Astrocyte (in vitro differentiated cells and primary cell): ENCODE measurements at regions not wholly inside any gene's neighbourhood (a gene's known extent, or its start where the extent isn't known, plus 50 kb on each side); places are given as distances from the start of the nearest gene placed in this dataset.

Experiments
- DNase-seq: peaks from one replicate; pipeline ENCODE4 v3.0.0-alpha.2; 2010; ENCODE audit warnings: low read depth
- FAIRE-seq: peaks from 2 replicates; lab custom pipeline; 2011; peaks lifted over from hg19 to GRCh38; lab: Jason Lieb, UNC
- H2AFZ ChIP-seq: 2 replicates; pipeline ENCODE4 v1.6.0; 2012; ENCODE audit warnings: low read depth, low read length, inconsistent platforms
- H3K27ac ChIP-seq: 2 replicates; pipeline ENCODE4 v1.5.1; 2011; ENCODE audit warnings: low read depth, low read length, inconsistent platforms
- H3K27me3 ChIP-seq: 2 replicates; pipeline ENCODE4 v1.6.0; 2011; ENCODE audit warnings: low read length, inconsistent platforms; ENCODE audit not compliant: insufficient read depth
- H3K36me3 ChIP-seq: 2 replicates; pipeline ENCODE4 v1.5.1; 2011; ENCODE audit warnings: low read length, inconsistent platforms; ENCODE audit not compliant: insufficient read depth
- H3K4me1 ChIP-seq: 2 replicates; pipeline ENCODE4 v1.5.1; 2011; ENCODE audit warnings: low read length, inconsistent platforms; ENCODE audit not compliant: insufficient read depth
- H3K4me2 ChIP-seq: 2 replicates; pipeline ENCODE4 v1.6.0; 2012; ENCODE audit warnings: low read length, inconsistent platforms
- H3K4me3 ChIP-seq: 2 replicates; pipeline ENCODE4 v1.5.1; 2011; ENCODE audit warnings: low read depth, mild to moderate bottlenecking, low read length, inconsistent platforms; ENCODE audit not compliant: insufficient read depth
- H3K79me2 ChIP-seq: 2 replicates; pipeline ENCODE4 v1.6.0; 2012; ENCODE audit warnings: mild to moderate bottlenecking, low read length, inconsistent platforms; ENCODE audit not compliant: insufficient read depth
- H3K9ac ChIP-seq: 2 replicates; pipeline ENCODE4 v1.6.0; 2012; ENCODE audit warnings: mild to moderate bottlenecking, low read length, inconsistent platforms
- H3K9me3 ChIP-seq: 2 replicates; pipeline ENCODE4 v1.5.1; 2012; ENCODE audit warnings: low read depth, mild to moderate bottlenecking, low read length, inconsistent platforms; ENCODE audit not compliant: insufficient read depth
- H4K20me1 ChIP-seq: 2 replicates; pipeline ENCODE4 v1.6.0; 2012; ENCODE audit warnings: low read length, inconsistent platforms; ENCODE audit not compliant: insufficient read depth
- H3K27ac Mint-ChIP-seq: one replicate; pipeline ENCODE4 v1.8.0; 2021; ENCODE audit warnings: mild to moderate bottlenecking, mixed read lengths; ENCODE audit not compliant: unreplicated experiment
- H3K27me3 Mint-ChIP-seq: one replicate; pipeline ENCODE4 v1.8.0; 2021; ENCODE audit warnings: low read depth, mixed read lengths; ENCODE audit not compliant: unreplicated experiment
- H3K36me3 Mint-ChIP-seq: one replicate; pipeline ENCODE4 v1.8.0; 2021; ENCODE audit warnings: low read depth, mixed read lengths; ENCODE audit not compliant: unreplicated experiment
- H3K4me1 Mint-ChIP-seq: one replicate; pipeline ENCODE4 v1.8.0; 2021; ENCODE audit warnings: low read depth, mixed read lengths; ENCODE audit not compliant: unreplicated experiment
- H3K4me3 Mint-ChIP-seq: one replicate; pipeline ENCODE4 v1.8.0; 2021; ENCODE audit warnings: mild to moderate bottlenecking, moderate library complexity, mixed read lengths; ENCODE audit not compliant: unreplicated experiment
- H3K9me3 Mint-ChIP-seq: one replicate; pipeline ENCODE4 v1.8.0; 2021; ENCODE audit warnings: mild to moderate bottlenecking, mixed read lengths; ENCODE audit not compliant: unreplicated experiment
- EZH2 ChIP-seq: IDR thresholded peaks from 2 replicates; pipeline ENCODE4 v1.6.1; 2012; ENCODE audit warnings: mild to moderate bottlenecking, low read length, inconsistent platforms; ENCODE audit not compliant: insufficient read depth
- TF ChIP-seq, protein P1 (sequence below): IDR thresholded peaks from 2 replicates; pipeline ENCODE4 v1.5.1; 2011; ENCODE audit warnings: low read depth, mild to moderate bottlenecking, inconsistent platforms, low read length, moderate library complexity; ENCODE audit not compliant: insufficient read depth

DNA sequence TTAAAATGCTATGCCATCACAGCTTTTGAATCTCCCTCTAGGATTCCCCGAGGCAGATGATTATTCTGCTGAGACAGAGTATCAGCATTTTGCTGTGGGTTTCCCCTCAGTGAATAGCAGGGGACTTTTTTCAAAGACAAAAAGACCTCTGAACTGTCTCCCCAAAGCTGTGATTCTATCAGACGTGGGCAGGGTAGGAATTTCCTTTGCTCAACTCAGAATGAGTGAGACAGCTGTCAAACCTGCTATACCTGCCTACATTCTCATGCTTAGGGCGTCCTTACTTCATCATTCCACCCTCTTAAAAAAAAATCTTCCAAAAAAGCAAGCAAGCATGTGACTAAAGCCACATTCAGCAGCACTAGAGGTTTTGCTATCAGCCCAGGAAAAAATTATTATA is 147.6 kb upstream of the FAM83B start:
- H3K4me3 ChIP-seq = no peak overlapping the region
- Mint-ChIP-seq H3K36me3 (no peaks in the 10 kb centered on the region), H3K27ac (peak overlapping the region; percentile 9), H3K9me3 (no peaks in the 10 kb centered on the region), H3K27me3 (no peaks in the 10 kb centered on the region), H3K4me3 (no peak overlapping the region), H3K4me1 (peaks cover 17% of the 10 kb centered on the region)
- DNase-seq = no peak
- H3K9ac ChIP-seq = no peak overlapping the region
- H3K4me2 ChIP-seq = no peak overlapping the region
- H3K36me3 ChIP-seq = no peaks in the 10 kb centered on the region
- H3K27me3 ChIP-seq = no peaks in the 10 kb centered on the region
- no peak overlapping the region for H2AFZ ChIP-seq
- no peaks in the 10 kb centered on the region for H4K20me1 ChIP-seq
- no peak overlapping the region for H3K27ac ChIP-seq
- no peaks in the 10 kb centered on the region for H3K9me3 ChIP-seq
- H3K4me1 ChIP-seq = no peaks in the 10 kb centered on the region
- no peak for FAIRE-seq
- TF ChIP-seq, protein P1, sequence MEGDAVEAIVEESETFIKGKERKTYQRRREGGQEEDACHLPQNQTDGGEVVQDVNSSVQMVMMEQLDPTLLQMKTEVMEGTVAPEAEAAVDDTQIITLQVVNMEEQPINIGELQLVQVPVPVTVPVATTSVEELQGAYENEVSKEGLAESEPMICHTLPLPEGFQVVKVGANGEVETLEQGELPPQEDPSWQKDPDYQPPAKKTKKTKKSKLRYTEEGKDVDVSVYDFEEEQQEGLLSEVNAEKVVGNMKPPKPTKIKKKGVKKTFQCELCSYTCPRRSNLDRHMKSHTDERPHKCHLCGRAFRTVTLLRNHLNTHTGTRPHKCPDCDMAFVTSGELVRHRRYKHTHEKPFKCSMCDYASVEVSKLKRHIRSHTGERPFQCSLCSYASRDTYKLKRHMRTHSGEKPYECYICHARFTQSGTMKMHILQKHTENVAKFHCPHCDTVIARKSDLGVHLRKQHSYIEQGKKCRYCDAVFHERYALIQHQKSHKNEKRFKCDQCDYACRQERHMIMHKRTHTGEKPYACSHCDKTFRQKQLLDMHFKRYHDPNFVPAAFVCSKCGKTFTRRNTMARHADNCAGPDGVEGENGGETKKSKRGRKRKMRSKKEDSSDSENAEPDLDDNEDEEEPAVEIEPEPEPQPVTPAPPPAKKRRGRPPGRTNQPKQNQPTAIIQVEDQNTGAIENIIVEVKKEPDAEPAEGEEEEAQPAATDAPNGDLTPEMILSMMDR = no peak
- no peak for TF ChIP-seq EZH2
- no peaks in the 10 kb centered on the region for H3K79me2 ChIP-seq

- Histone ChIP-seq H3K36me3 (no peaks in the 10 kb centered on the region), H3K4me2 (no peak overlapping the region), H3K9me3 (no peaks in the 10 kb centered on the region), H4K20me1 (no peaks in the 10 kb centered on the region), H3K27ac (no peak overlapping the region), H3K4me3 (no peak overlapping the region), H3K4me1 (no peaks in the 10 kb centered on the region), H3K79me2 (no peaks in the 10 kb centered on the region), H3K9ac (no peak overlapping the region), H2AFZ (no peak overlapping the region), H3K27me3 (no peaks in the 10 kb centered on the region)
- Mint-ChIP-seq H3K4me1 (peaks cover 17% of the 10 kb centered on the region), H3K36me3 (no peaks in the 10 kb centered on the region), H3K27ac (no peak overlapping the region), H3K4me3 (no peak overlapping the region), H3K27me3 (no peaks in the 10 kb centered on the region), H3K9me3 (no peaks in the 10 kb centered on the region)
- TF ChIP-seq, protein P1 = no peak
- no peak for TF ChIP-seq EZH2
- FAIRE-seq = no peak
- DNase-seq = no peak
These were observed 146.4 kb upstream of the FAM83B start for GRCh38 chr6:54700158-54700557.

GRCh38 chr6:54702772-54703171 is 143.8 kb upstream of the FAM83B start:
- no peak for FAIRE-seq
- Histone ChIP-seq H3K4me1 (no peaks in the 10 kb centered on the region), H3K4me2 (no peak overlapping the region)

More at GRCh38 chr6:54702772-54703171, 143.8 kb upstream of the FAM83B start:
- DNase-seq = no peak
- H3K79me2 ChIP-seq = no peaks in the 10 kb centered on the region
- Mint-ChIP-seq H3K27me3 (no peaks in the 10 kb centered on the region), H3K4me1 (peaks cover 13% of the 10 kb centered on the region), H3K27ac (no peak overlapping the region), H3K9me3 (no peaks in the 10 kb centered on the region), H3K4me3 (no peak overlapping the region), H3K36me3 (no peaks in the 10 kb centered on the region)
- no peak for TF ChIP-seq EZH2
- TF ChIP-seq, protein P1 = no peak
- H3K27ac ChIP-seq = no peak overlapping the region
- H3K36me3 ChIP-seq = no peaks in the 10 kb centered on the region
- H3K9ac ChIP-seq = no peak overlapping the region
- no peak overlapping the region for H2AFZ ChIP-seq
- H3K9me3 ChIP-seq = no peaks in the 10 kb centered on the region
- no peaks in the 10 kb centered on the region for H3K27me3 ChIP-seq
- H4K20me1 ChIP-seq = no peaks in the 10 kb centered on the region
- H3K4me3 ChIP-seq = no peak overlapping the region
